ENCODE measurements at regions not wholly inside any gene's neighbourhood (a gene's known extent, or its start where the extent isn't known, plus 50 kb on each side); places are given as distances from the start of the nearest gene placed in this dataset.

GRCh38 chr15:38745626-38746025 is 181.0 kb upstream of the RASGRP1 start:
- no peak overlapping the region for H3K4me3 Mint-ChIP-seq
- Histone ChIP-seq H3K4me1 (ENCODE audit: control insufficient read depth in 1 of 2, insufficient read depth in 2 of 2, low read length in 2 of 2) (peaks cover 0 to 6% of the 10 kb centered on the region in 2 donors), H4K20me1 (ENCODE audit: insufficient read depth, low read length) (no peaks in the 10 kb centered on the region), H3K79me2 (ENCODE audit: insufficient read depth, low read length) (no peaks in the 10 kb centered on the region), H3K27me3 (ENCODE audit: control insufficient read depth in 2 of 2, insufficient read depth in 2 of 2, low read length in 2 of 2) (no peaks in the 10 kb centered on the region), H3K36me3 (replicated peaks in 1 of 2; ENCODE audit: control insufficient read depth in 1 of 2, insufficient read depth in 2 of 2, low read length in 2 of 2) (no peaks in the 10 kb centered on the region), H3K4me3 (replicated peaks in 1 of 3; ENCODE audit: low read depth in 2 of 3, low read length in 3 of 3) (no peak overlapping the region), H2AFZ (ENCODE audit: insufficient read depth, low read depth, low read length, poor library complexity, severe bottlenecking) (no peak overlapping the region), H3K9ac (ENCODE audit: insufficient read depth, low read length, poor library complexity, severe bottlenecking) (no peak overlapping the region), H3K9me3 (replicated peaks in 1 of 2; ENCODE audit: control insufficient read depth in 1 of 2, insufficient read depth in 1 of 2, low read length in 2 of 2) (no peaks in the 10 kb centered on the region), H3K4me2 (replicated peaks; ENCODE audit: extremely low read depth, low read length, poor library complexity, severe bottlenecking) (no peak overlapping the region), H3K27ac (ENCODE audit: low read depth in 1 of 2, low read length in 2 of 2) (no peak overlapping the region)
- no peak for TF ChIP-seq CTCF (IDR thresholded peaks at IDR 0.05)
- no peak for DNase-seq
- intact Hi-C loops (cut with micrococcal nuclease): no loop called here
- H3K27me3 Mint-ChIP-seq (ENCODE audit: low read depth in 3 of 3): peaks cover 0 to 2% (median 0%) of the 10 kb centered on the region in 3 donors
- peaks cover 6% of the 10 kb centered on the region for H3K4me1 Mint-ChIP-seq
- H3K9me3 Mint-ChIP-seq: peaks cover 0 to 2% (median 0%) of the 10 kb centered on the region in 7 donors
- H3K36me3 Mint-ChIP-seq: no peaks in the 10 kb centered on the region
- H3K27ac Mint-ChIP-seq: no peak overlapping the region
- WGBS (ENCODE audit: insufficient coverage): no CpG with 5 or more reads among the region's 3 CpGs

DNA sequence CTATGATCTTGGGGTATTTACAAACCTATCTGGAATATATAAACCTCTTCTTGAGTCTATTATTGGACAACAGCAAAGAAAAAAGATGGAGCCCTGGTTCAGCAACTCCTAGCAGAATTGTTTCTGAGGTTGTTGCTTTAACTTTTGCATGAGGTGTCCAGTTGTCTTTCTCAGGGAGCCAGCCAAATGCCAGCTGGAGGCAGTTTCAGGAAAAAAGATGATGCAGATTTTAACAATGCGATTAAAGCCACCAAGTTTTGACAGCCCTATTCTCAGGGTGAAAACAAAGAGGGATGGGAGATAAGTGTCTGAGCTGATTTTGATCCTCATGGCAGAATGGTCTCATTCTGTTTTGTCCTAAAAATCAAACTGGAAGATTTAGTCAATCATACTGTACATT is 181.6 kb upstream of the RASGRP1 start:
- Histone ChIP-seq H3K79me2 (ENCODE audit: insufficient read depth, low read length) (no peaks in the 10 kb centered on the region), H3K9ac (ENCODE audit: insufficient read depth, low read length, poor library complexity, severe bottlenecking) (no peak overlapping the region), H3K36me3 (replicated peaks in 1 of 2; ENCODE audit: control insufficient read depth in 1 of 2, insufficient read depth in 2 of 2, low read length in 2 of 2) (no peaks in the 10 kb centered on the region), H3K9me3 (replicated peaks in 1 of 2; ENCODE audit: control insufficient read depth in 1 of 2, insufficient read depth in 1 of 2, low read length in 2 of 2) (no peaks in the 10 kb centered on the region), H3K27ac (ENCODE audit: low read depth in 1 of 2, low read length in 2 of 2) (no peak overlapping the region), H3K4me3 (replicated peaks in 1 of 3; ENCODE audit: low read depth in 2 of 3, low read length in 3 of 3) (no peak overlapping the region), H4K20me1 (ENCODE audit: insufficient read depth, low read length) (no peaks in the 10 kb centered on the region), H3K4me1 (ENCODE audit: control insufficient read depth in 1 of 2, insufficient read depth in 2 of 2, low read length in 2 of 2) (peaks cover 0 to 6% of the 10 kb centered on the region in 2 donors), H3K27me3 (ENCODE audit: control insufficient read depth in 2 of 2, insufficient read depth in 2 of 2, low read length in 2 of 2) (no peaks in the 10 kb centered on the region), H3K4me2 (replicated peaks; ENCODE audit: extremely low read depth, low read length, poor library complexity, severe bottlenecking) (no peak overlapping the region), H2AFZ (ENCODE audit: insufficient read depth, low read depth, low read length, poor library complexity, severe bottlenecking) (no peak overlapping the region)
- Mint-ChIP-seq H3K27me3 (ENCODE audit: low read depth in 3 of 3) (no peaks in the 10 kb centered on the region), H3K27ac (no peak overlapping the region), H3K36me3 (no peaks in the 10 kb centered on the region), H3K4me1 (peaks cover 6% of the 10 kb centered on the region), H3K9me3 (peaks cover 0 to 2% (median 0%) of the 10 kb centered on the region in 7 donors), H3K4me3 (no peak overlapping the region)
- TF ChIP-seq CTCF (IDR thresholded peaks at IDR 0.05): no peak
- 86% methylated on average over 1 of the region's 1 CpG for WGBS (ENCODE audit: insufficient coverage)
- intact Hi-C loops (cut with micrococcal nuclease): no loop called here
- no peak for DNase-seq
